ENCODE measurements at regions not wholly inside any gene's neighbourhood (a gene's known extent, or its start where the extent isn't known, plus 50 kb on each side); places are given as distances from the start of the nearest gene placed in this dataset.

GRCh38 chr12:125312471-125312870 is 247.2 kb downstream of the AACS start:
- TF ChIP-seq IRF1 (CRISPR knock-in tag; IDR thresholded peaks at IDR 0.05) (no peak), MAX (CRISPR knock-in tag; IDR thresholded peaks at IDR 0.05) (no peak), GTF2I (CRISPR knock-in tag; conservative IDR thresholded peaks at IDR 0.05) (no peak), CBFB (CRISPR knock-in tag; IDR thresholded peaks at IDR 0.05; ENCODE audit: low read depth) (no peak), NR2C2 (CRISPR knock-in tag; IDR thresholded peaks at IDR 0.05) (no peak), CTCF (IDR thresholded peaks at IDR 0.05) (no peak)
